ENCODE measurements at regions not wholly inside any gene's neighbourhood (a gene's known extent, or its start where the extent isn't known, plus 50 kb on each side); places are given as distances from the start of the nearest gene placed in this dataset.
A peak's percentile ranks its signal among the peaks of the same experiment; 100 is the strongest.
"Not testable (repeated sequence)": the region's sequence is repeated elsewhere in the genome, so short reads cannot be mapped to it uniquely, and the experiment has no call there.

- no peak for DNase-seq (ENCODE audit: low read depth)
Observed at GRCh38 chr21:41570791-41571355, 62.9 kb upstream of the TMPRSS2 start.

GRCh38 chr21:41568606-41569385 is 60.8 kb upstream of the TMPRSS2 start:
- DNase-seq (ENCODE audit: low read depth) = no peak

GRCh38 chr21:41567901-41568510 is 60.0 kb upstream of the TMPRSS2 start:
- no peak for DNase-seq (ENCODE audit: low read depth)

- not testable (repeated sequence) for DNase-seq (ENCODE audit: low read depth)
Observed at GRCh38 chr21:41567237-41567636, 59.3 kb upstream of the TMPRSS2 start.

GRCh38 chr21:41566500-41567014 is 58.6 kb upstream of the TMPRSS2 start:
- DNase-seq (ENCODE audit: low read depth) = no peak

- DNase-seq (ENCODE audit: low read depth) = no peak
Observed at GRCh38 chr21:41565550-41565949, 57.6 kb upstream of the TMPRSS2 start.

- peak; percentile 53 for DNase-seq (ENCODE audit: low read depth)
Observed at GRCh38 chr21:41564871-41565274, 56.9 kb upstream of the TMPRSS2 start.

- DNase-seq (ENCODE audit: low read depth) = no peak
Observed at GRCh38 chr21:41562101-41563000, 54.4 kb upstream of the TMPRSS2 start.

GRCh38 chr21:41561701-41562100 is 53.7 kb upstream of the TMPRSS2 start:
- DNase-seq (ENCODE audit: low read depth) = no peak

- no peak for DNase-seq (ENCODE audit: low read depth)
Observed at GRCh38 chr21:41560661-41561158, 52.8 kb upstream of the TMPRSS2 start.

- peak; percentile 28 for DNase-seq (ENCODE audit: low read depth)
Observed at GRCh38 chr21:41559658-41560631, 52.0 kb upstream of the TMPRSS2 start.

- DNase-seq (ENCODE audit: low read depth) = no peak
Observed at GRCh38 chr21:41558842-41559241, 50.9 kb upstream of the TMPRSS2 start.

GRCh38 chr21:41557884-41558283 is 49.9 kb upstream of the TMPRSS2 start:
- no peak for DNase-seq (ENCODE audit: low read depth)

Data from HT1080 (cell line).